Caco-2 (cell line): ENCODE measurements at regions not wholly inside any gene's neighbourhood (a gene's known extent, or its start where the extent isn't known, plus 50 kb on each side); places are given as distances from the start of the nearest gene placed in this dataset.

Experiments used
- BruUV-seq: library from RNA; stranded (reverse); fragments of 400-500 nt; replicated peaks from 2 replicates; lab custom pipeline; 2021; lab: Mats Ljungman, UMichigan
- CTCF ChIA-PET: fragments of 300-600 bp; sonication (Branson Sonifier 250); formaldehyde crosslinking; loops from one replicate; lab custom pipeline; 2022; ENCODE audit warnings: antibody characterized with exemption; lab: Charles Lee
- POLR2A ChIA-PET: fragments of 300-600 bp; sonication (Branson Sonifier 250); formaldehyde crosslinking; loops from one replicate; lab custom pipeline; 2022; ENCODE audit warnings: antibody characterized with exemption; lab: Charles Lee
- DNase-seq, 2 experiments: peaks; one replicate each; pipeline versions ENCODE4 v3.0.0 to v3.0.0-alpha.2; 2020 to 2022
- H3K27me3 ChIP-seq: replicated peaks from 2 replicates; pipeline ENCODE4 v1.6.0; 2011; ENCODE audit warnings: low read length; ENCODE audit not compliant: control insufficient read depth, insufficient read depth
- H3K36me3 ChIP-seq: 2 replicates; pipeline ENCODE4 v1.5.1; 2011; ENCODE audit warnings: low read length; ENCODE audit not compliant: control insufficient read depth, insufficient read depth
- H3K4me1 ChIP-seq: fragments of 250-450 bp; sonication (Bioruptor Pico); 2 replicates; pipeline ENCODE4 v1.5.1; 2020; ENCODE audit warnings: mild to moderate bottlenecking
- H3K4me3 ChIP-seq: 2 replicates; pipeline ENCODE4 v1.5.1; 2011; ENCODE audit warnings: low read depth, mild to moderate bottlenecking, control low read depth, low read length
- H3K9me3 ChIP-seq: fragments of 250-450 bp; sonication (Bioruptor Pico); 2 replicates; pipeline ENCODE4 v1.5.1; 2020; ENCODE audit warnings: mild to moderate bottlenecking, moderate library complexity
- H3K27ac Mint-ChIP-seq: one replicate; pipeline ENCODE4 v1.8.0; 2022; ENCODE audit warnings: mixed read lengths; ENCODE audit not compliant: unreplicated experiment
- H3K27me3 Mint-ChIP-seq: one replicate; pipeline ENCODE4 v1.8.0; 2022; ENCODE audit warnings: mixed read lengths; ENCODE audit not compliant: insufficient read depth, unreplicated experiment
- H3K36me3 Mint-ChIP-seq: one replicate; pipeline ENCODE4 v1.8.0; 2022; ENCODE audit warnings: mild to moderate bottlenecking, mixed read lengths; ENCODE audit not compliant: insufficient read depth, unreplicated experiment
- H3K4me1 Mint-ChIP-seq: one replicate; pipeline ENCODE4 v1.8.0; 2022; ENCODE audit warnings: low read depth, mixed read lengths; ENCODE audit not compliant: unreplicated experiment
- H3K4me3 Mint-ChIP-seq: one replicate; pipeline ENCODE4 v1.8.0; 2022; ENCODE audit warnings: mild to moderate bottlenecking, moderate library complexity, mixed read lengths; ENCODE audit not compliant: unreplicated experiment
- H3K9me3 Mint-ChIP-seq: one replicate; pipeline ENCODE4 v1.8.0; 2022; ENCODE audit warnings: mixed read lengths; ENCODE audit not compliant: unreplicated experiment
- intact Hi-C: fragments of 100-400 bp; cut with micrococcal nuclease; formaldehyde crosslinking; loops from one replicate; pipeline ENCODE4 v1.10.0; 2022; ENCODE audit not compliant: unreplicated experiment
- TF ChIP-seq, protein P1 (sequence below), 2 experiments: fragments of 200-600 bp in 1 of 2; IDR thresholded peaks; 1 replicate in 1 of 2; 2 replicates in 1 of 2; pipeline versions ENCODE4 v1.5.1 to v1.8.0; 2011 to 2022; ENCODE audit warnings: antibody characterized with exemption in 1 of 2, control low read depth in 1 of 2, inconsistent platforms in 1 of 2, low read depth in 1 of 2, low read length in 1 of 2, mild to moderate bottlenecking in 1 of 2, moderate library complexity in 1 of 2; ENCODE audit not compliant: insufficient read depth in 1 of 2, severe bottlenecking in 1 of 2, unreplicated experiment in 1 of 2

GRCh38 chr13:75071395-75071794 lies 410.6 kb downstream of the TBC1D4 start:
- POLR2A ChIA-PET: no interaction called here
- TF ChIP-seq, protein P1, sequence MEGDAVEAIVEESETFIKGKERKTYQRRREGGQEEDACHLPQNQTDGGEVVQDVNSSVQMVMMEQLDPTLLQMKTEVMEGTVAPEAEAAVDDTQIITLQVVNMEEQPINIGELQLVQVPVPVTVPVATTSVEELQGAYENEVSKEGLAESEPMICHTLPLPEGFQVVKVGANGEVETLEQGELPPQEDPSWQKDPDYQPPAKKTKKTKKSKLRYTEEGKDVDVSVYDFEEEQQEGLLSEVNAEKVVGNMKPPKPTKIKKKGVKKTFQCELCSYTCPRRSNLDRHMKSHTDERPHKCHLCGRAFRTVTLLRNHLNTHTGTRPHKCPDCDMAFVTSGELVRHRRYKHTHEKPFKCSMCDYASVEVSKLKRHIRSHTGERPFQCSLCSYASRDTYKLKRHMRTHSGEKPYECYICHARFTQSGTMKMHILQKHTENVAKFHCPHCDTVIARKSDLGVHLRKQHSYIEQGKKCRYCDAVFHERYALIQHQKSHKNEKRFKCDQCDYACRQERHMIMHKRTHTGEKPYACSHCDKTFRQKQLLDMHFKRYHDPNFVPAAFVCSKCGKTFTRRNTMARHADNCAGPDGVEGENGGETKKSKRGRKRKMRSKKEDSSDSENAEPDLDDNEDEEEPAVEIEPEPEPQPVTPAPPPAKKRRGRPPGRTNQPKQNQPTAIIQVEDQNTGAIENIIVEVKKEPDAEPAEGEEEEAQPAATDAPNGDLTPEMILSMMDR (IDR thresholded peaks at IDR 0.05; ENCODE audit: insufficient read depth in 1 of 2, low read depth in 1 of 2, low read length in 1 of 2, severe bottlenecking in 1 of 2, unreplicated experiment in 1 of 2): no peak
- no TSS peak for BruUV-seq

GRCh38 chr13:75061909-75062308 lies 420.1 kb downstream of the TBC1D4 start:
- no peaks in the 10 kb centered on the region for H3K27me3 ChIP-seq
- H3K4me1 ChIP-seq: no peaks in the 10 kb centered on the region
- BruUV-seq: no TSS peak
- no peaks in the 10 kb centered on the region for H3K36me3 Mint-ChIP-seq
- H3K36me3 ChIP-seq: no peaks in the 10 kb centered on the region
- H3K27me3 Mint-ChIP-seq: peaks cover 9% of the 10 kb centered on the region
- intact Hi-C loops: no loop called here
- POLR2A ChIA-PET: no interaction called here
- H3K9me3 ChIP-seq: no peaks in the 10 kb centered on the region
- no peak for DNase-seq
- no peaks in the 10 kb centered on the region for H3K4me1 Mint-ChIP-seq
- H3K27ac Mint-ChIP-seq: no peak overlapping the region
- H3K4me3 ChIP-seq: no peak overlapping the region
- no peaks in the 10 kb centered on the region for H3K9me3 Mint-ChIP-seq
- CTCF ChIA-PET: no interaction called here
- no peak overlapping the region for H3K4me3 Mint-ChIP-seq
- TF ChIP-seq, protein P1 (IDR thresholded peaks at IDR 0.05; ENCODE audit: insufficient read depth in 1 of 2, low read depth in 1 of 2, low read length in 1 of 2, severe bottlenecking in 1 of 2, unreplicated experiment in 1 of 2): no peak

More at GRCh38 chr13:75071395-75071794, 410.6 kb downstream of the TBC1D4 start:
- Mint-ChIP-seq H3K36me3 (no peaks in the 10 kb centered on the region), H3K4me1 (no peaks in the 10 kb centered on the region), H3K27ac (no peak overlapping the region), H3K4me3 (no peak overlapping the region), H3K27me3 (peaks cover 34% of the 10 kb centered on the region), H3K9me3 (no peaks in the 10 kb centered on the region)
- H3K9me3 ChIP-seq: no peaks in the 10 kb centered on the region
- no peaks in the 10 kb centered on the region for H3K36me3 ChIP-seq
- H3K4me3 ChIP-seq: no peak overlapping the region
- CTCF ChIA-PET: no interaction called here
- no peaks in the 10 kb centered on the region for H3K4me1 ChIP-seq
- DNase-seq: no peak
- intact Hi-C loops: no loop called here
- no peaks in the 10 kb centered on the region; the same call in 1 of the 2 replicates for H3K27me3 ChIP-seq

GRCh38 chr13:75055296-75055695 lies 426.7 kb downstream of the TBC1D4 start:
- H3K4me1 Mint-ChIP-seq: no peaks in the 10 kb centered on the region
- H3K27me3 Mint-ChIP-seq: peaks cover 14% of the 10 kb centered on the region
- no TSS peak for BruUV-seq
- H3K4me3 ChIP-seq: no peak overlapping the region
- CTCF ChIA-PET: no interaction called here
- no peaks in the 10 kb centered on the region for H3K36me3 ChIP-seq
- intact Hi-C loops: no loop called here
- H3K4me3 Mint-ChIP-seq: no peak overlapping the region
- POLR2A ChIA-PET: no interaction called here
- no peak for DNase-seq
- H3K36me3 Mint-ChIP-seq: no peaks in the 10 kb centered on the region
- TF ChIP-seq, protein P1 (IDR thresholded peaks at IDR 0.05; ENCODE audit: insufficient read depth in 1 of 2, low read depth in 1 of 2, low read length in 1 of 2, severe bottlenecking in 1 of 2, unreplicated experiment in 1 of 2): no peak
- no peaks in the 10 kb centered on the region for H3K9me3 ChIP-seq
- no peak overlapping the region for H3K27ac Mint-ChIP-seq
- H3K9me3 Mint-ChIP-seq: no peaks in the 10 kb centered on the region
- no peaks in the 10 kb centered on the region for H3K27me3 ChIP-seq
- no peaks in the 10 kb centered on the region for H3K4me1 ChIP-seq
